ENCODE measurements at regions not wholly inside any gene's neighbourhood (a gene's known extent, or its start where the extent isn't known, plus 50 kb on each side); places are given as distances from the start of the nearest gene placed in this dataset.

GRCh38 chr1:184903111-184903692, 71.1 kb downstream of the NIBAN1 start:
- H3K27me3 ChIP-seq: no peaks in the 10 kb centered on the region
- DNase-seq: no peak
- intact Hi-C loops (cut with DNase I): no loop called here
- no peak overlapping the region for H3K4me3 ChIP-seq
- no peak for ATAC-seq
- H3K4me1 ChIP-seq: no peaks in the 10 kb centered on the region
- no peaks in the 10 kb centered on the region for H3K9me3 ChIP-seq
- no peak overlapping the region for H3K27ac ChIP-seq
- TF ChIP-seq, protein P1, sequence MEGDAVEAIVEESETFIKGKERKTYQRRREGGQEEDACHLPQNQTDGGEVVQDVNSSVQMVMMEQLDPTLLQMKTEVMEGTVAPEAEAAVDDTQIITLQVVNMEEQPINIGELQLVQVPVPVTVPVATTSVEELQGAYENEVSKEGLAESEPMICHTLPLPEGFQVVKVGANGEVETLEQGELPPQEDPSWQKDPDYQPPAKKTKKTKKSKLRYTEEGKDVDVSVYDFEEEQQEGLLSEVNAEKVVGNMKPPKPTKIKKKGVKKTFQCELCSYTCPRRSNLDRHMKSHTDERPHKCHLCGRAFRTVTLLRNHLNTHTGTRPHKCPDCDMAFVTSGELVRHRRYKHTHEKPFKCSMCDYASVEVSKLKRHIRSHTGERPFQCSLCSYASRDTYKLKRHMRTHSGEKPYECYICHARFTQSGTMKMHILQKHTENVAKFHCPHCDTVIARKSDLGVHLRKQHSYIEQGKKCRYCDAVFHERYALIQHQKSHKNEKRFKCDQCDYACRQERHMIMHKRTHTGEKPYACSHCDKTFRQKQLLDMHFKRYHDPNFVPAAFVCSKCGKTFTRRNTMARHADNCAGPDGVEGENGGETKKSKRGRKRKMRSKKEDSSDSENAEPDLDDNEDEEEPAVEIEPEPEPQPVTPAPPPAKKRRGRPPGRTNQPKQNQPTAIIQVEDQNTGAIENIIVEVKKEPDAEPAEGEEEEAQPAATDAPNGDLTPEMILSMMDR (IDR thresholded peaks at IDR 0.05): no peak
- TF ChIP-seq POLR2A (IDR thresholded peaks at IDR 0.05): no peak
- no peaks in the 10 kb centered on the region for H3K36me3 ChIP-seq
- 86% methylated on average over 2 of the region's 2 CpGs for WGBS (ENCODE audit: insufficient coverage, low coverage, low lambda C conversion rate, missing lambda C conversion rate)

GRCh38 chr1:184900507-184900906, 73.8 kb downstream of the NIBAN1 start:
- H3K9me3 ChIP-seq: no peaks in the 10 kb centered on the region
- intact Hi-C loops (cut with DNase I): no loop called here
- no peaks in the 10 kb centered on the region for H3K4me1 ChIP-seq
- H3K27ac ChIP-seq: no peak overlapping the region
- H3K36me3 ChIP-seq: no peaks in the 10 kb centered on the region
- DNase-seq (no peak), ATAC-seq (no peak)
- TF ChIP-seq, protein P1 (IDR thresholded peaks at IDR 0.05): no peak
- no peak for TF ChIP-seq POLR2A (IDR thresholded peaks at IDR 0.05)
- WGBS (ENCODE audit: insufficient coverage, low coverage, low lambda C conversion rate, missing lambda C conversion rate): 80% methylated on average over 4 of the region's 4 CpGs
- H3K27me3 ChIP-seq: no peaks in the 10 kb centered on the region
- H3K4me3 ChIP-seq: no peak overlapping the region

- DNase-seq: no peak
- ATAC-seq: no peak
- H3K4me3 ChIP-seq: no peak overlapping the region
- no peaks in the 10 kb centered on the region for H3K4me1 ChIP-seq
- no peaks in the 10 kb centered on the region for H3K27me3 ChIP-seq
- WGBS (ENCODE audit: insufficient coverage, low coverage, low lambda C conversion rate, missing lambda C conversion rate): 66% methylated on average over 2 of the region's 2 CpGs
- no peaks in the 10 kb centered on the region for H3K36me3 ChIP-seq
- no peak for TF ChIP-seq POLR2A (IDR thresholded peaks at IDR 0.05)
- TF ChIP-seq, protein P1 (IDR thresholded peaks at IDR 0.05): no peak
- intact Hi-C loops (cut with DNase I): no loop called here
- H3K9me3 ChIP-seq: no peaks in the 10 kb centered on the region
- no peak overlapping the region for H3K27ac ChIP-seq
These were observed 78.3 kb downstream of the NIBAN1 start for GRCh38 chr1:184896000-184896399.

DNA sequence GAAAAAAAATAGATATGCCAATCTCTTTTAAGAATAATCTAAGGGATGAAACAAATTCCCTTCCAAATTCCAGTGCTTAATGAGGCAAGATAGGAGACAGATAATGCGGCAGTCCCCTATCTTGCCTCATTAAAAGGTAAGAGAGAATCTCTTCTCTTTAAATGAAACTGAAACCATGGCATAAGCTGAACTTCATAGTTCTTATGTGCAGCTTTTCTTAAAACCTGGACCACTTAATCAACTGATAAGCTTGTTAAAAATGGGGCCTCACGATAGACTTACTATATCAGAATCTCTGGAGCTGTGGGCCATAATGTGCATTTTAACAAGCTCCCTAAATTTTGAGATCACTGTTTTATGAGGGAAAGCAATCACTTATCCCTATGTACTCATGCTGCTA, 79.2 kb downstream of the NIBAN1 start:
- H3K36me3 ChIP-seq: no peaks in the 10 kb centered on the region
- H3K9me3 ChIP-seq: no peaks in the 10 kb centered on the region
- TF ChIP-seq, protein P1 (IDR thresholded peaks at IDR 0.05): no peak
- TF ChIP-seq POLR2A (IDR thresholded peaks at IDR 0.05): no peak
- DNase-seq (no peak), ATAC-seq (no peak)
- no peak overlapping the region for H3K27ac ChIP-seq
- no peaks in the 10 kb centered on the region for H3K4me1 ChIP-seq
- intact Hi-C loops (cut with DNase I): no loop called here
- no peak overlapping the region for H3K4me3 ChIP-seq
- no peaks in the 10 kb centered on the region for H3K27me3 ChIP-seq
- 54% methylated on average over 2 of the region's 2 CpGs for whole genome bisulfite sequencing (ENCODE audit: insufficient coverage, low coverage, low lambda C conversion rate, missing lambda C conversion rate)

GRCh38 chr1:184893695-184894094, 80.6 kb downstream of the NIBAN1 start:
- H3K9me3 ChIP-seq: no peaks in the 10 kb centered on the region
- TF ChIP-seq, protein P1 (IDR thresholded peaks at IDR 0.05): no peak
- TF ChIP-seq POLR2A (IDR thresholded peaks at IDR 0.05): no peak
- 24% methylated on average over 2 of the region's 2 CpGs for WGBS (ENCODE audit: insufficient coverage, low coverage, low lambda C conversion rate, missing lambda C conversion rate)
- H3K27me3 ChIP-seq: no peaks in the 10 kb centered on the region
- no peak overlapping the region for H3K27ac ChIP-seq
- DNase-seq (no peak), ATAC-seq (no peak)
- no peaks in the 10 kb centered on the region for H3K4me1 ChIP-seq
- intact Hi-C loops (cut with DNase I): no loop called here
- H3K4me3 ChIP-seq: no peak overlapping the region
- H3K36me3 ChIP-seq: no peaks in the 10 kb centered on the region
